HG02642 (cell line): ENCODE measurements at regions not wholly inside any gene's neighbourhood (a gene's known extent, or its start where the extent isn't known, plus 50 kb on each side); places are given as distances from the start of the nearest gene placed in this dataset.

Experiments used
- ATAC-seq: cut with Tn5 transposase; IDR thresholded peaks from one replicate; pipeline ENCODE4 v1.9.1; 2021; ENCODE audit warnings: mild to moderate bottlenecking; ENCODE audit not compliant: unreplicated experiment, poor library complexity

- no peak for ATAC-seq
Observed at GRCh38 chr4:152269448-152270191, 266.3 kb downstream of the FBXW7 start.

DNA sequence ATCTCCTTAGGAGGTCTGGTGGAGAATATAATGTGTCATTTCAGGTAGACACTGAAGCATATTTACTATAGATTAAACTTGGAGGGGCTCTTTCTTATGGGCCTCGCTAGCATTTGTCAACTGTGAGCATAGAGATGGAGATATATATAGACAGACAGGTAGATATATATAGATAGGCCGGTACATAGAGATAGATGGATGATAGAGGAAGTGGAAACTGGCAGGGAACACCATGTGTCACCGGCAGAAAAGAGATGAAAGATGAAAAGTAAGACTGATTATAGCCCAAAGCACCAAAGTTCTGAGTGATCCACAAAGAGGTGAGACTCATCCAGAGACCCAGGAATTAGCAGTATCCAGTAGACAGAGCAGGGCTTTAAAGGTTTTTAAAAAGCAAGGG lies 268.1 kb downstream of the FBXW7 start:
- no peak for ATAC-seq

- ATAC-seq = no peak
Observed at GRCh38 chr4:152266831-152267480, 268.9 kb downstream of the FBXW7 start.

- no peak for ATAC-seq
Observed at GRCh38 chr4:152265149-152265621, 270.7 kb downstream of the FBXW7 start.

DNA sequence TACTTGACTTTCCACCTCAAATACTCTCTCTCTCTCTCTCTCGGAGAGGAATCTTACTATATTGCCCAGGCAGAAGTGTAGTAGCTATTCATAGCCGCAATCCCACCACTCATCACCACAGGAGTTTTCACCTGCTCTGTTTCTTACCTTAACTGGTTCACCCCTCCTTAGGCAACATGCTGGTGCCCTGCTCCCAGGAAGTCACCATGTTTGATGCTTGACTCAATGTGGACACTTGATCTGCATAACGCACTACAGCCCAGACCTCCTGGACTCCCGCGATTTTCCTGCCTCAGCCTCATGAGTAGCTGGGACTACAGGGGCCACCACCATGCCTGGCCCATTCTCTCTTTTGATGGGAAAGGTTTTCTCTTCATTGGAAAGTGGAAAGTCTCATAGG lies 271.8 kb downstream of the FBXW7 start:
- ATAC-seq = no peak

GRCh38 chr4:152259866-152260265 lies 276.0 kb downstream of the FBXW7 start:
- ATAC-seq = no peak

GRCh38 chr4:152258804-152259708 lies 276.8 kb downstream of the FBXW7 start:
- no peak for ATAC-seq

GRCh38 chr4:152258391-152258790 lies 277.5 kb downstream of the FBXW7 start:
- no peak for ATAC-seq

DNA sequence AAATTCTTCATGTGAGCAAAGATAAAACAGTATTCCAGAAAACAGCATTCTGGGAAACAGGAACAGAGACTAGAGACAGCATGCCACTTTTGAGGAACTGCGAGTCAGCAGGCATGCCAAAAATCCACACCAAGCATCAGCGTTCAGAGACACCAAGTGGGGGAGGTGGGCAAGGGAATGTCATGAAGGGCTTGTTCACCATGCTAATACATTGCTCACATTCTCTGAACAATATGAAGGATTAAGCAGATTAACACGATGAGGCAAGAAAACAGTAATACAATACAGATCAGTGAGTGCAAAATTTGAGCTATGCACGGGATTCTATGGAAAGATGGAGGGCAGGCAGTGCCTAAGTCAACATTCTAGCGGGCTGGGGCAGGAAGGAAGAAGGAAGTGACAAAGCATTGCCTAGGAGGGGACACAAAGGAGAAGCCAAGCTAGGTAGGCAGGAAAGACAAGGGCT lies 278.3 kb downstream of the FBXW7 start:
- no peak for ATAC-seq

GRCh38 chr4:152256996-152257395 lies 278.9 kb downstream of the FBXW7 start:
- no peak for ATAC-seq

GRCh38 chr4:152255437-152255836 lies 280.5 kb downstream of the FBXW7 start:
- ATAC-seq = peak; percentile 93

DNA sequence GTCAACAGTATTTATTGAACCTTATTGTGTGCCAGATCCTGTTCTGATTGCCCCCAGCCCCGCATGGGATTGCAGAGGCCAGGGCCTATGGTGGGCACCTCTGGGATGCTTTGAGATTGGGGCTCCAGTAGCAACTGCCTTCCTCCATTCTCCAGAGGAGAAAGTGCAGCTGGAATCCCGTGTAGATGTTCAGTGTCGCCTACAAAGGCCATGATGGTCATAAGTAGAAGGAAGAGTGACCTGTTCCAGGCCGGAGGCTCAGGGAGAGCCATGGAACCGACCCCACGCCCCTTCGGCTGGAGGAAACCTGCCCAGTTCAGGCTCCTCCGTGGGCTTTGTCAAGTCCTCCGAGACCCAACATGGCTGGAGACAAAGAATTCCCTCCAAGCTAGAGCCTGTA lies 287.5 kb downstream of the FBXW7 start:
- no peak for ATAC-seq

GRCh38 chr4:152247271-152247975 lies 288.5 kb downstream of the FBXW7 start:
- no peak for ATAC-seq

GRCh38 chr4:152246659-152247058 lies 289.2 kb downstream of the FBXW7 start:
- no peak for ATAC-seq

GRCh38 chr4:152245680-152246079 lies 290.2 kb downstream of the FBXW7 start:
- no peak for ATAC-seq

DNA sequence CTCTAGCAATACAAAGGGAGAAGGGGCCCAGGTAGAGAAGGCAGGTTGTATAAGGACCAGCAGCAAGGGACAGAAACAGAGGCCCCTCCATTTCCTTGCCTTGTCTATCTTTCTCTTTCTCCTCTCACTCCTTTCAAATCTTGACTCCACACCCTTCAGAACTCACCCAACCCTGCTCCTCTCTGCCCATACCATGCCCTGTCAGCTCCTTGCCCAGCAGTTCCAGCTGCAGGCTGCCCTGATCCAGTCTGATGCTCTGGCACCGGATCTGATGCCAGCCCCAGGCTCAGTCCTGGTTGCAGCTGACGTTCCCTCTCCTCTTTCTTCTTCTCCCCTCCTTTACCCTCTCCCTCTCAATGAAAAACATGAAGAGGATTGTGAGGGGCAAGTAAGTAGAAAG lies 291.2 kb downstream of the FBXW7 start:
- no peak for ATAC-seq

GRCh38 chr4:152243896-152244595 lies 291.8 kb downstream of the FBXW7 start:
- no peak for ATAC-seq

- ATAC-seq = no peak
Observed at GRCh38 chr4:152243206-152243605, 292.7 kb downstream of the FBXW7 start.

- ATAC-seq = no peak
Observed at GRCh38 chr4:152240232-152240631, 295.7 kb downstream of the FBXW7 start.

DNA sequence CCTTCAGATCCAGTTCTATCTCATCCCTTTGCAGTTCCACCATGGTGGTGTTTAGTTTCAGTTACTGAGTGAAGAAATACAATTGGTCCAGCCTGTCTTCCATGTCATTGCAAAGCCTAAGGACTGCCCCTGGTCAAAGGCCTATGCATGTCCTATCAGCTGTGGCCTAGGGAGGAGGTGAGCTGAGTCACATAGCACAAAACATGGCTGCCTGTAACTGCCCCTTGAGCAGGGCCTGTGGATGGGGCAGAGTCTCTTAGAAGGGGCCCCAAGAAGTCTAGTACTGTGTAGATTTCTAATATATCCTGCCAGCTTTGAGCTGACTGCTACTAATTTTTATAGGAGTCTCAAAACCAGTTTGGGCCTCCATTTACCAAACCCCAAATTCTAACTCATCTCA lies 296.7 kb downstream of the FBXW7 start:
- no peak for ATAC-seq
